Glutamatergic neuron (in vitro differentiated cells): ENCODE measurements at regions not wholly inside any gene's neighbourhood (a gene's known extent, or its start where the extent isn't known, plus 50 kb on each side); places are given as distances from the start of the nearest gene placed in this dataset.

Experiments
- DNase-seq: peaks from one replicate; pipeline ENCODE4 v3.0.0; 2022
- H3K27ac Mint-ChIP-seq: one replicate; pipeline ENCODE4 v1.8.0; 2020; ENCODE audit warnings: mild to moderate bottlenecking, mixed read lengths, inconsistent platforms; ENCODE audit not compliant: unreplicated experiment
- H3K27me3 Mint-ChIP-seq: one replicate; pipeline ENCODE4 v1.8.0; 2020; ENCODE audit warnings: mild to moderate bottlenecking, moderate library complexity, mixed read lengths, inconsistent platforms; ENCODE audit not compliant: unreplicated experiment
- H3K36me3 Mint-ChIP-seq: one replicate; pipeline ENCODE4 v1.8.0; 2020; ENCODE audit warnings: mild to moderate bottlenecking, mixed read lengths, inconsistent platforms; ENCODE audit not compliant: unreplicated experiment
- H3K4me1 Mint-ChIP-seq: one replicate; pipeline ENCODE4 v1.8.0; 2020; ENCODE audit warnings: mild to moderate bottlenecking, low read depth, mixed read lengths, inconsistent platforms; ENCODE audit not compliant: unreplicated experiment
- H3K4me3 Mint-ChIP-seq: one replicate; pipeline ENCODE4 v1.8.0; 2020; ENCODE audit warnings: mild to moderate bottlenecking, mixed read lengths, inconsistent platforms; ENCODE audit not compliant: unreplicated experiment
- H3K9me3 Mint-ChIP-seq: one replicate; pipeline ENCODE4 v1.8.0; 2020; ENCODE audit warnings: mild to moderate bottlenecking, moderate library complexity, mixed read lengths, inconsistent platforms; ENCODE audit not compliant: unreplicated experiment
- TF ChIP-seq, protein P1 (sequence below): fragments of 200-600 bp; sonication (generic); IDR thresholded peaks from one replicate; pipeline ENCODE4 v1.5.0; 2021; ENCODE audit not compliant: partially characterized antibody, unreplicated experiment

DNA sequence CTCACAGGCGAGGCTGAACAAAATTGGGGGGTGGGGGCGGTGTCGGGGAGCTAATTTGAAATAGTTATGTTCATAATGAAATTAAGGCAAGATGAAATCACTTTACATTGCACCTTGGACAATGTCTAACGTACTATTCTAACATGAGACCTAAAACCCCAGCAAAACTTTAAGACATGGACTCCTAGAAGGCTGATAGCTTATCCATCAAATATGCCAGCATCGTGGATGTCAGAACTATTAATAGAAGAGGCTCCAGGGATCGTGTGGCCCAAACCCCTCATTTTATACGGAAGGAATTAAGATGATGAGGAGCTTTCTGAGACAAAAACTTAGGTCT is 279.6 kb downstream of the SOX9 start:
- H3K36me3 Mint-ChIP-seq = peaks cover 6% of the 10 kb centered on the region
- peaks cover 2% of the 10 kb centered on the region for H3K9me3 Mint-ChIP-seq
- TF ChIP-seq, protein P1, sequence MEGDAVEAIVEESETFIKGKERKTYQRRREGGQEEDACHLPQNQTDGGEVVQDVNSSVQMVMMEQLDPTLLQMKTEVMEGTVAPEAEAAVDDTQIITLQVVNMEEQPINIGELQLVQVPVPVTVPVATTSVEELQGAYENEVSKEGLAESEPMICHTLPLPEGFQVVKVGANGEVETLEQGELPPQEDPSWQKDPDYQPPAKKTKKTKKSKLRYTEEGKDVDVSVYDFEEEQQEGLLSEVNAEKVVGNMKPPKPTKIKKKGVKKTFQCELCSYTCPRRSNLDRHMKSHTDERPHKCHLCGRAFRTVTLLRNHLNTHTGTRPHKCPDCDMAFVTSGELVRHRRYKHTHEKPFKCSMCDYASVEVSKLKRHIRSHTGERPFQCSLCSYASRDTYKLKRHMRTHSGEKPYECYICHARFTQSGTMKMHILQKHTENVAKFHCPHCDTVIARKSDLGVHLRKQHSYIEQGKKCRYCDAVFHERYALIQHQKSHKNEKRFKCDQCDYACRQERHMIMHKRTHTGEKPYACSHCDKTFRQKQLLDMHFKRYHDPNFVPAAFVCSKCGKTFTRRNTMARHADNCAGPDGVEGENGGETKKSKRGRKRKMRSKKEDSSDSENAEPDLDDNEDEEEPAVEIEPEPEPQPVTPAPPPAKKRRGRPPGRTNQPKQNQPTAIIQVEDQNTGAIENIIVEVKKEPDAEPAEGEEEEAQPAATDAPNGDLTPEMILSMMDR = no peak
- H3K27ac Mint-ChIP-seq = no peak overlapping the region
- H3K4me3 Mint-ChIP-seq = no peak overlapping the region
- no peak for DNase-seq
- peaks cover 8% of the 10 kb centered on the region for H3K27me3 Mint-ChIP-seq
- no peaks in the 10 kb centered on the region for H3K4me1 Mint-ChIP-seq

DNA sequence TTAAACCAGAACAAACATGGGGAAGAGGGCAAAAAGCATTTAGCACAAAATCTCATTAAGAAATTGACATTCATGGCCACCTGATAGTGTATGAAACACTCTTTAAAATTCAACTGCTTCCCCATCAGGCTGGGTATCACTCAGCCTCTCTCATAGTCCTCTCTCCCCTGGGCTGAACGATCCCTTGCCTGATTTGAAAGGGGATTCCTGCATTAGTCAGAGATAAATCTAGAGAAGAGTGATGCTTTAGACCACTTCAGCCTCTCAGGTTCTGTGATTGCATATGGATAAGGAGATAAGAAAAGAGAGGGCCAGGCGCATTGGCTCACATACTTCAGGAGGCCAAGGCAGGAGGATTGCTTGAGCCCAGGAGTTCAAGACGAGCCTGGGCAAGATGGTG is 280.0 kb downstream of the SOX9 start:
- no peak for DNase-seq
- Mint-ChIP-seq H3K4me3 (no peak overlapping the region), H3K4me1 (no peaks in the 10 kb centered on the region), H3K36me3 (peaks cover 6% of the 10 kb centered on the region), H3K27ac (no peak overlapping the region), H3K9me3 (peaks cover 2% of the 10 kb centered on the region), H3K27me3 (peaks cover 8% of the 10 kb centered on the region)
- TF ChIP-seq, protein P1 = no peak

DNA sequence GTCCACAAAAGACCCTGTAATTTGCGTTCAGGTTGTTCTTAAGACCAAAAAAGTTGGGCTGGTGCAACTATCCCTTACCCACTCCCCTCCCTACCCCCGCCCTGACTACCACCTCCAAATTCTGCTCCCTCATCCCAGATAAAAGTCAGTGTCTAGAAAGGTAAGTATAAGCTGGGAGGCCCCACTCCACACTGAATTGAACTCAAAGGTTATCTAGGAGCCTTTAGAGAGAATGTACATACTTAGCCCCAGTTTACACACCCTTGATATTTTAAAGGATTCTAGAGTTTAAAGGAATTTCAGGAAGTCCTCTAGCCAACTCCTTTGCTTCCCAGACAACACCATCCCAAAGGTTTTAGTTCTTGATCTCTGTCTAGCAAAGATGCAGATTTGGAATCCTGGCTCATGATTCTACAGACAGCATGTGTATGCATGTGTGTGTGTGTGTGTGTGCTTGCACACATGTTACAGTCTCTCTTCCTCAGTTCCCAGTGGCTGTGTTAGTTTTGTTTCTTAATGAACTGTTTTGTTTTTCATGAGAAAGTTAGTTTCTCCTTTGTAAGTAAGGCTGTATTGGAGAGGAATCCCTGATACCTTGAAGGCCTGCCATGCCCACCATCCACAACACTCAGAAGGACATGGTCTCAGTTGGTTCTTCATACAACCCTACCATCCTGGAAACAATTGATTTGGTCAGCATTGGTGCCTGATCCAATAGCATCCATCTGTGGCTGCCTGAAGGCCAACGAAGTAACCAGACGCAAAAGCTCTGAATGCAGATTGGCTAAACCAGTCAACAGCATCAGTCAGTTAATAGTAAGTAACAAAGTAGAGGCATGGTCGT is 281.3 kb downstream of the SOX9 start:
- peaks cover 2% of the 10 kb centered on the region for H3K9me3 Mint-ChIP-seq
- H3K27me3 Mint-ChIP-seq = peaks cover 8% of the 10 kb centered on the region
- no peaks in the 10 kb centered on the region for H3K4me1 Mint-ChIP-seq
- DNase-seq = no peak
- H3K27ac Mint-ChIP-seq = no peak overlapping the region
- TF ChIP-seq, protein P1 = no peak
- peaks cover 6% of the 10 kb centered on the region for H3K36me3 Mint-ChIP-seq
- H3K4me3 Mint-ChIP-seq = no peak overlapping the region

GRCh38 chr17:72402727-72403210 is 281.9 kb downstream of the SOX9 start:
- Mint-ChIP-seq H3K9me3 (peaks cover 2% of the 10 kb centered on the region), H3K27me3 (peaks cover 8% of the 10 kb centered on the region), H3K27ac (no peak overlapping the region), H3K4me3 (no peak overlapping the region), H3K36me3 (peaks cover 6% of the 10 kb centered on the region), H3K4me1 (no peaks in the 10 kb centered on the region)
- TF ChIP-seq, protein P1 = no peak
- no peak for DNase-seq

GRCh38 chr17:72403713-72404209 is 282.9 kb downstream of the SOX9 start:
- Mint-ChIP-seq H3K36me3 (peaks cover 6% of the 10 kb centered on the region), H3K4me1 (no peaks in the 10 kb centered on the region), H3K4me3 (no peak overlapping the region), H3K9me3 (peaks cover 2% of the 10 kb centered on the region), H3K27ac (no peak overlapping the region), H3K27me3 (peaks cover 14% of the 10 kb centered on the region)
- no peak for DNase-seq
- TF ChIP-seq, protein P1 = no peak
